ENCODE measurements at regions not wholly inside any gene's neighbourhood (a gene's known extent, or its start where the extent isn't known, plus 50 kb on each side); places are given as distances from the start of the nearest gene placed in this dataset.

DNA sequence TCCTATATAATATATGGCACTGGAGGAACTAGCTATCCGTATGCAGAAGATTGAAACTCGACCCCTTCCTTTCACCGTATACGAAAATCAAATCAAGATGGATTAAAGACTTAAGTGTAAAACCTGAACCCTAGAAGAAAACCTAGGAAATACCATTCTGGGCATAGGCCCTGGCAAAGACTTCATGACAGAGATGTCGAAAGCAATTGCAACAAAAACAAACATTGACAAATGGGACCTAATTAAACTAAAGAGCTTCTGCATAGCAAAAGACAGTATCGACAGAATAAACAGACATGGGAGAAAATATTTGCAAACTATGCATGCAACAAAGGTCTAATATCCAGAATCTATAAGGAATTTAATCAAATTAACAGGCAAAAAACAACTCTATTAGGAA lies 61.4 kb upstream of the HDAC9 start:
- no peak for DNase-seq
- Histone ChIP-seq H3K27me3 (ENCODE audit: control insufficient read depth, insufficient read depth, low read length, poor library complexity, severe bottlenecking) (no peaks in the 10 kb centered on the region), H3K27ac (ENCODE audit: low read depth, low read length) (no peak overlapping the region), H3K4me1 (ENCODE audit: control insufficient read depth, insufficient read depth, low read length) (no peaks in the 10 kb centered on the region), H3K4me3 (ENCODE audit: low read length) (no peak overlapping the region), H3K9me3 (ENCODE audit: control insufficient read depth, low read length) (no peaks in the 10 kb centered on the region), H3K9ac (ENCODE audit: extremely low read depth, low read length, poor library complexity, severe bottlenecking) (no peak overlapping the region), H3K36me3 (ENCODE audit: control insufficient read depth, insufficient read depth, low read length) (no peaks in the 10 kb centered on the region)
- peaks cover 3% of the 10 kb centered on the region for H3K4me1 Mint-ChIP-seq
- H3K4me3 Mint-ChIP-seq = no peak overlapping the region
- H3K36me3 Mint-ChIP-seq (ENCODE audit: low read depth) = no peaks in the 10 kb centered on the region
- TF ChIP-seq, protein P1, sequence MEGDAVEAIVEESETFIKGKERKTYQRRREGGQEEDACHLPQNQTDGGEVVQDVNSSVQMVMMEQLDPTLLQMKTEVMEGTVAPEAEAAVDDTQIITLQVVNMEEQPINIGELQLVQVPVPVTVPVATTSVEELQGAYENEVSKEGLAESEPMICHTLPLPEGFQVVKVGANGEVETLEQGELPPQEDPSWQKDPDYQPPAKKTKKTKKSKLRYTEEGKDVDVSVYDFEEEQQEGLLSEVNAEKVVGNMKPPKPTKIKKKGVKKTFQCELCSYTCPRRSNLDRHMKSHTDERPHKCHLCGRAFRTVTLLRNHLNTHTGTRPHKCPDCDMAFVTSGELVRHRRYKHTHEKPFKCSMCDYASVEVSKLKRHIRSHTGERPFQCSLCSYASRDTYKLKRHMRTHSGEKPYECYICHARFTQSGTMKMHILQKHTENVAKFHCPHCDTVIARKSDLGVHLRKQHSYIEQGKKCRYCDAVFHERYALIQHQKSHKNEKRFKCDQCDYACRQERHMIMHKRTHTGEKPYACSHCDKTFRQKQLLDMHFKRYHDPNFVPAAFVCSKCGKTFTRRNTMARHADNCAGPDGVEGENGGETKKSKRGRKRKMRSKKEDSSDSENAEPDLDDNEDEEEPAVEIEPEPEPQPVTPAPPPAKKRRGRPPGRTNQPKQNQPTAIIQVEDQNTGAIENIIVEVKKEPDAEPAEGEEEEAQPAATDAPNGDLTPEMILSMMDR (conservative IDR thresholded peaks at IDR 0.05) = no peak
- no peak overlapping the region for H3K27ac Mint-ChIP-seq
- WGBS, 2 experiments (ENCODE audit: insufficient coverage in 1 of 2, insufficient read length in 1 of 2) = 91 to 96% methylated on average over 6 of the region's 6 CpGs
- no peaks in the 10 kb centered on the region for H3K27me3 Mint-ChIP-seq (ENCODE audit: insufficient read depth)
- no peaks in the 10 kb centered on the region for H3K9me3 Mint-ChIP-seq

DNA sequence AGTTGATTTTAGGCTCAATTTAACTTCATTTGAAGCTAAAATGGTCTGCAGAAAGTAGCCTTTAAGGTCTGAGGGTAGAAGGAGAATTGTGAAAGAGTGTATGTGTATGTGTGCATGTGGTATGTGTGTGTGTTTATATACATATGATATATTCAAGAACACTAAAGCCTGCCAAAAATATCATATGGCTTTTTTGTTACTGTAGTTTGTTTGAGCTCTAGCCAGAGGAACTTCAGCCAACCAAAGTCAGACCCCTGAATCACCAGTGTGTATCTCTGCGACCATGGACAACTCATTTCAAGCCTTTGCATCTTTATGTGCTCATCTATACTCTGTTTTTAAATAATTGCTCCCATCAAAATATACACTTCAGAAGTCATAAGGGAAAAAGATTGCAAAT lies 58.4 kb upstream of the HDAC9 start:
- no peak for DNase-seq

DNA sequence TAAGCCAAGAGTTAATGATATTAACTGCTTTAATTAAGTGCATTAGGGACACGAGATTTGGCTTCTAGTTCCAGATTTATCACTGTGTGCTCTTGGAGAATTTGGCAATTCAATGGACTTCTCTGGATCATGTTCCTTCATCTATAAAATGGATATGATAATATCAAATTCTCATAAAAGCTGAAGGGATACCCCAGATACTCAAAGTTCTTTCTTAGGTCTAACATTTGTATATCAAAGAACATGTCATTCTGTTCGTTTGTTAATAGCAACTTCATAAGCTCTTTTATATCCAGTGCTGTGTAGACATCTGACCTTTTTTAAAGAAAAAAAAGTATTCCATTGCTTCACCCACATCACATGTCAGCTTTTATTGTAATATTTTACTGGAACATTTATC lies 54.6 kb upstream of the HDAC9 start:
- no peak overlapping the region for H3K4me3 ChIP-seq (ENCODE audit: low read length)
- H3K27me3 Mint-ChIP-seq (ENCODE audit: insufficient read depth) = no peaks in the 10 kb centered on the region
- H3K4me1 Mint-ChIP-seq = peaks cover 12% of the 10 kb centered on the region
- no peaks in the 10 kb centered on the region for H3K36me3 ChIP-seq (ENCODE audit: control insufficient read depth, insufficient read depth, low read length)
- TF ChIP-seq, protein P1 (conservative IDR thresholded peaks at IDR 0.05) = no peak
- H3K27ac Mint-ChIP-seq = no peak overlapping the region
- H3K9ac ChIP-seq (ENCODE audit: extremely low read depth, low read length, poor library complexity, severe bottlenecking) = no peak overlapping the region
- no peaks in the 10 kb centered on the region for H3K9me3 Mint-ChIP-seq
- H3K4me3 Mint-ChIP-seq = no peak overlapping the region
- H3K9me3 ChIP-seq (ENCODE audit: control insufficient read depth, low read length) = no peaks in the 10 kb centered on the region
- H3K27me3 ChIP-seq (ENCODE audit: control insufficient read depth, insufficient read depth, low read length, poor library complexity, severe bottlenecking) = no peaks in the 10 kb centered on the region
- 92 to 100% methylated on average over 1 to 2 of the region's 2 CpGs for WGBS, 2 experiments (ENCODE audit: insufficient coverage in 1 of 2, insufficient read length in 1 of 2)
- no peaks in the 10 kb centered on the region for H3K36me3 Mint-ChIP-seq (ENCODE audit: low read depth)
- no peak for DNase-seq
- H3K4me1 ChIP-seq (ENCODE audit: control insufficient read depth, insufficient read depth, low read length) = peaks cover 6% of the 10 kb centered on the region
- no peak overlapping the region for H3K27ac ChIP-seq (ENCODE audit: low read depth, low read length)

More for the DNA sequence above, 58.4 kb upstream of the HDAC9 start:
- no peaks in the 10 kb centered on the region for H3K9me3 Mint-ChIP-seq
- no peaks in the 10 kb centered on the region for H3K27me3 Mint-ChIP-seq (ENCODE audit: insufficient read depth)
- H3K4me1 ChIP-seq (ENCODE audit: control insufficient read depth, insufficient read depth, low read length) = no peaks in the 10 kb centered on the region
- no peak overlapping the region for H3K27ac Mint-ChIP-seq
- no peaks in the 10 kb centered on the region for H3K4me1 Mint-ChIP-seq
- no peaks in the 10 kb centered on the region for H3K36me3 ChIP-seq (ENCODE audit: control insufficient read depth, insufficient read depth, low read length)
- H3K36me3 Mint-ChIP-seq (ENCODE audit: low read depth) = no peaks in the 10 kb centered on the region
- no peak overlapping the region for H3K9ac ChIP-seq (ENCODE audit: extremely low read depth, low read length, poor library complexity, severe bottlenecking)
- no peaks in the 10 kb centered on the region for H3K27me3 ChIP-seq (ENCODE audit: control insufficient read depth, insufficient read depth, low read length, poor library complexity, severe bottlenecking)
- H3K27ac ChIP-seq (ENCODE audit: low read depth, low read length) = no peak overlapping the region
- H3K4me3 Mint-ChIP-seq = no peak overlapping the region
- TF ChIP-seq, protein P1 (conservative IDR thresholded peaks at IDR 0.05) = no peak
- 93 to 100% methylated on average over 1 of the region's 1 CpG for WGBS, 2 experiments (ENCODE audit: insufficient coverage in 1 of 2, insufficient read length in 1 of 2)
- H3K9me3 ChIP-seq (ENCODE audit: control insufficient read depth, low read length) = no peaks in the 10 kb centered on the region
- H3K4me3 ChIP-seq (ENCODE audit: low read length) = no peak overlapping the region

Measured in endodermal cell (in vitro differentiated cells).